NCI-H2029 treated with DMSO at 0.1 percent for 48 hours (cell line): ENCODE measurements at regions not wholly inside any gene's neighbourhood (a gene's known extent, or its start where the extent isn't known, plus 50 kb on each side); places are given as distances from the start of the nearest gene placed in this dataset.

Experiments used
- DNase-seq: peaks from one replicate; lab custom pipeline; 2025; lab: John Stamatoyannopoulos, UW

GRCh38 chr12:18207266-18207665, 54.1 kb upstream of the PIK3C2G start:
- no peak for DNase-seq

- DNase-seq = no peak
Measured at GRCh38 chr12:18206198-18206597, 55.1 kb upstream of the PIK3C2G start.

GRCh38 chr12:18204053-18204452, 57.3 kb upstream of the PIK3C2G start:
- DNase-seq = no peak

DNA sequence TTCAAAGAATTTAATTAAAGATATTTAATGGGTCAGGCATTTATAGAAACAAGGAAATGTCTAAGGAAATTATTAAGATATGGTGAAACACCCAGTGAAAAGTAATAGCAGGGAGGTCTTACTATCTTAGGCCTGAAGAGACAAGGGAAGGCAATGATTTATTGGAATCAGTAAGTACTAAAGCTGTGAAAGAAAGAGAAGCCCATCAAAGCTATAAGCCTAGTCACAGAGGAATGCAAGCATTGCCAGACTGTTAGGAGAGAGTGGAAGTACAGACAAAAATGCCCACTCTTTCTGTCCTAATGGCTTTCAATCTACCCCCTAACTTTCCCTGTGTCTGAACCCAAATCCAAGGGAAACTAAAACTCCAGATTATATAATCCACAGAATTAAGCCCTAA, 69.2 kb upstream of the PIK3C2G start:
- DNase-seq = no peak

DNA sequence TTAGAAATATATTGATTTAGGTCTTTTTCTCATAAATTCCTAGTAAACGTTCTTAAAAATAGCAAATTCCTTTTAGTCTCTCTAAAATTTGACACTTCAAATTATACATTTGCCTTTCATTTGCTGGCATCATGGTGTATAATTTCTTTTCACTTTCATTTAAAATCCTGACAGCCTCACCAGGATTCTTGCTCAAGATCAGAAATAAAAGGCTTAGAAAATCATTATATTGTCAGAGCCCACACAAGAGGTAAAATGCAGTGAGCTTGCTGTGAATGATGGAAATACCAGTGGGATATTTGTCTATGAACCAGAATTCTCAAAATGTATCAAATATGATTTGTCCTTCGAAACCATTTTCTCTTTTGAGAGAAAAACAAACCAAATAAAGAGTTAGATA, 78.2 kb upstream of the PIK3C2G start:
- no peak for DNase-seq

DNA sequence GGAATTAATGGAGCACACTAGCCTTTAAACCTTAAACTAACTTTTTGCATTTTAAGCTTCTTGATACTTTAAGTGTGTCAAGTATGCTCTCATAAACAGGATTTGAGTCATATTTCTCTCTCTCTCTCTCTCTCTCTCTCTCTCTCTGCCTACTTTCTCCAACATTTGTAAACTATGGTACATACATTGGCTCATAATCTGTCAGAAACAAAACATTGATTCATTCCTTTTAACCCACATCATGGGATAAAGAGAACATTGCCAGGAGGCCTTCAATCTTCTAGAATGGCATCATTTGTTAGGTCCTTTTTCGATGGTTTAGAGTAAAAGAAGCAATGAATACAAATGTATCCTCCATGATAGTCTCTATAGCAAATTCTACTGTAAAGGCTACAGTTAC, 81.6 kb upstream of the RERGL start:
- no peak for DNase-seq

- DNase-seq = no peak
Measured at GRCh38 chr12:18168016-18168415, 78.0 kb upstream of the RERGL start.

DNA sequence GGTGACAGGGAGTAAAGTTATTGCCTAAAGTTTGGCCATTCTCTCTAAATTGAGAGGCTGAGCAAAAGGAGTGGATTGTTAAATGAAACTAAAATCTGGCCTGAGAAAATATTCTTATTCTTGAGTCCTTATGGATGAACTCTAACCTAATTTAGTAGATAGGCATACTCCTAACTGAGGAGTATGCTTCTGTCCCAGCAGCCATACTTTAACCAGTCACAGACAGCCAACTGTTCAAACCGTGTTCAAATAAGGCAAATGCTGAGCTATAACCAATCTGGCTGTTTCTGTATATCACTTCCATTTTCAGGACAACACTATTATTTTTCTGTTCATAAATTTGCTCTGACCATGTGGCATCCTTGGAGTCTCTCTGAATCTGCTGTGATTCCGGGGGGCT, 75.9 kb upstream of the RERGL start:
- no peak for DNase-seq

GRCh38 chr12:18165422-18165871, 75.5 kb upstream of the RERGL start:
- DNase-seq = no peak

- no peak for DNase-seq
Measured at GRCh38 chr12:18160901-18161300, 70.9 kb upstream of the RERGL start.

- peak; percentile 1 for DNase-seq
Measured at GRCh38 chr12:18158774-18159557, 69.0 kb upstream of the RERGL start.

- DNase-seq = no peak
Measured at GRCh38 chr12:18153826-18154225, 63.8 kb upstream of the RERGL start.

GRCh38 chr12:18151036-18151435, 61.0 kb upstream of the RERGL start:
- no peak for DNase-seq

DNA sequence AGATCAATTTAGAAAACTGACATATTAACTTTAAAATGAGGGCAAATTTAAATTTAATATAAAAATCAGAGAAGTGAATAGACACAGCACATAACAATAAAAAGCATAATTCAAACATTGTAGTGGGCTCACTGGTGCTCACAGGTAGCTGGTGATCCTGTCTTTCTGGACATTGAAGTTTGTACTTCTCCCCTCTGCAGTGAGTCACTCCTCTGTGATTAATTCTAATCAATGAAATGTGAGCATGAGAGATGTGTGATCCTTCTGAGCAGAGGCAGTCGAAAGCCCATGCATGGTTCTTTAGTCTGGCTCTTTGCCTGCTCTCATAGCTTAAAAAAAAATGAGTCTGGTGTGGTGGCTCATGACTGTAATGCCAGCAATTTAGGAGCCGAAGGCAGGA, 59.0 kb upstream of the RERGL start:
- no peak for DNase-seq

GRCh38 chr12:18146363-18146762, 56.4 kb upstream of the RERGL start:
- no peak for DNase-seq

GRCh38 chr12:18145924-18146323, 55.9 kb upstream of the RERGL start:
- no peak for DNase-seq

DNA sequence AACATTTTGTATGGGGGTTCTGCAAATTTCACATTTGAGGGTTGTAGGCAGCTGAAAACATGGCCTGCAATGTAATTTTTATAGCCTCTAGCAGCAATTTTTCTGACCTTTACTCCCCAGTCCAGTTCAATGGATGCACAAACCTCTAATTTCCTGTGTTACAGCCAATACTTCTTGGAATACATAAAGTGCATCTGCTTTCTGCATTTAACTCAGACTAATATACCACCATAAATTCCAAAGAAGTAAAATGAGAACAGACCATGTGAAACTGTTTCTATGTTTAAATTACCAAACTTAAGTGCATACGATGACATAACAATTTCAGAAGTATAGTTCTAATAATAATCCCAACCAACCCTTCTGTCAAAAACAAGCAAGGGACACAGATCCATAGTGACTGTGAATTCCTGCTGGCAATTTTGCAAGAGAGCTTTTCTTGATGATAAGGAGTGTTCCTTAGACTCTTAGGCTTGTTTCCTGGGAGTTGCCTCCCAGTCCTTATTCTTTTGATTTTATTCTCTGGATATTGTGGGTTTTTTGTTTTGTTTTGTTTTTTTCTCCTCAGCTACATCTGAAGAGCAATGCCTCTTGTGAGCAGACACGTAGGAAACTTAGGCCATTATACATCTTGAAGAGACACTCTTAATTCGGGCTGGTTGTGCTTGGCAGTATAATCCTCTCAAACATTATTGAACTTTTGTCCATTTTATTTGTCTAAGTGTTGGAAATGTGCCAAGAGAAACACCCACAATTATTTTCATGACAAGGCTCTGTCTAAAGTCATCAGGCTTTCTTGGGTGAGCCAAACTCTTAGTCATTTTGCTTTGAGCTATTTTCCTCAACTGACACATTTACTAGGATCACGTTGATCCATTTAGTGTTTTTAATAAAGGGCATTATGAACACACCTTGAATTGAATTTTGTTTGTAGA, 51.3 kb upstream of the RERGL start:
- DNase-seq = no peak

- DNase-seq = no peak
Measured at GRCh38 chr12:18139989-18140596, 50.1 kb upstream of the RERGL start.
